IMR-90 (cell line): ENCODE measurements at regions not wholly inside any gene's neighbourhood (a gene's known extent, or its start where the extent isn't known, plus 50 kb on each side); places are given as distances from the start of the nearest gene placed in this dataset.

Experiments
- ATAC-seq: fragments of 200-7000 bp; cut with Tn5 transposase; 2 replicates; pipeline ENCODE4 v1.9.1; 2020; ENCODE audit warnings: low read depth, mild to moderate bottlenecking, moderate library complexity
- BruUV-seq: library from RNA; stranded (reverse); fragments of 400-500 nt; replicated peaks from 2 replicates; lab custom pipeline; 2021; lab: Mats Ljungman, UMichigan
- CTCF ChIA-PET: fragments of 300-600 bp; formaldehyde crosslinking; extraction: SDS; loops from one replicate; lab custom pipeline; 2021; ENCODE audit warnings: antibody characterized with exemption; lab: Yijun Ruan, JAX
- POLR2A ChIA-PET: fragments of 300-600 bp; sonication (Branson Sonifier 250); formaldehyde crosslinking; loops from one replicate; lab custom pipeline; 2022; ENCODE audit warnings: antibody characterized with exemption; ENCODE audit not compliant: unreplicated experiment; lab: Charles Lee
- DNase-seq: peaks from one replicate; pipeline ENCODE4 v3.0.0; 2013
- H2AFZ ChIP-seq: replicated peaks from 2 replicates; pipeline ENCODE3; 2013; ENCODE audit warnings: low read length, mild to moderate bottlenecking; ENCODE audit not compliant: poor library complexity
- H2AK5ac ChIP-seq: 2 replicates; pipeline ENCODE4 v1.6.1; 2013; ENCODE audit warnings: low read depth, low read length, inconsistent platforms
- H2AK9ac ChIP-seq: replicated peaks from 2 replicates; pipeline ENCODE3; 2013; ENCODE audit warnings: mild to moderate bottlenecking, low read depth, low read length, moderate library complexity; ENCODE audit not compliant: poor library complexity
- H2BK120ac ChIP-seq: 2 replicates; pipeline ENCODE4 v1.6.1; 2013; ENCODE audit warnings: low read depth, low read length, inconsistent platforms
- H2BK15ac ChIP-seq: 3 replicates; pipeline ENCODE4 v1.6.1; 2013; ENCODE audit warnings: low read depth, low read length, inconsistent platforms
- H2BK20ac ChIP-seq: 2 replicates; pipeline ENCODE4 v1.6.1; 2013; ENCODE audit warnings: low read depth, mild to moderate bottlenecking, inconsistent platforms, low read length, moderate library complexity
- H2BK5ac ChIP-seq: 2 replicates; pipeline ENCODE4 v1.6.1; 2013; ENCODE audit warnings: mild to moderate bottlenecking, low read depth, low read length, inconsistent platforms; ENCODE audit not compliant: poor library complexity, severe bottlenecking
- H3K14ac ChIP-seq: replicated peaks from 2 replicates; pipeline ENCODE4 v1.6.1; 2013; ENCODE audit warnings: low read depth, low read length, inconsistent platforms
- H3K18ac ChIP-seq: 2 replicates; pipeline ENCODE4 v1.6.1; 2013; ENCODE audit warnings: low read depth, low read length, control low read depth
- H3K23ac ChIP-seq: 2 replicates; pipeline ENCODE4 v1.6.1; 2013; ENCODE audit warnings: low read depth, low read length, inconsistent platforms
- H3K27ac ChIP-seq: 2 replicates; pipeline ENCODE4 v1.5.1; 2013; ENCODE audit warnings: mild to moderate bottlenecking, control low read depth, low read length; ENCODE audit not compliant: insufficient read depth
- H3K27me3 ChIP-seq: 2 replicates; pipeline ENCODE4 v1.6.1; 2013; ENCODE audit warnings: low read length; ENCODE audit not compliant: control insufficient read depth, insufficient read depth
- H3K36me3 ChIP-seq: 2 replicates; pipeline ENCODE4 v1.6.1; 2013; ENCODE audit warnings: low read length, mixed read lengths; ENCODE audit not compliant: control insufficient read depth, insufficient read depth
- H3K4ac ChIP-seq: 2 replicates; pipeline ENCODE4 v1.6.1; 2013; ENCODE audit warnings: low read depth, low read length, inconsistent platforms
- H3K4me1 ChIP-seq: 2 replicates; pipeline ENCODE4 v1.6.1; 2013; ENCODE audit warnings: low read length, mixed read lengths; ENCODE audit not compliant: control insufficient read depth, insufficient read depth
- H3K4me2 ChIP-seq: 2 replicates; pipeline ENCODE4 v1.6.1; 2013; ENCODE audit warnings: low read depth, mild to moderate bottlenecking, control low read depth, low read length, moderate library complexity
- H3K4me3 ChIP-seq: 2 replicates; pipeline ENCODE4 v1.5.1; 2013; ENCODE audit warnings: low read depth, mild to moderate bottlenecking, control low read depth, low read length, moderate library complexity; ENCODE audit not compliant: insufficient read depth
- H3K56ac ChIP-seq: 2 replicates; pipeline ENCODE4 v1.6.1; 2013; ENCODE audit warnings: low read length, inconsistent platforms; ENCODE audit not compliant: insufficient read depth; ENCODE audit errors: extremely low read depth
- H3K79me1 ChIP-seq, 2 experiments: 2 replicates each; pipeline ENCODE4 v1.6.1; 2013; ENCODE audit warnings: low read length in 2 of 2, inconsistent platforms in 1 of 2, low read depth in 1 of 2
- H3K9ac ChIP-seq: 2 replicates; pipeline ENCODE4 v1.6.1; 2013; ENCODE audit warnings: low read depth, low read length, control low read depth
- H3K9me1 ChIP-seq: 2 replicates; pipeline ENCODE4 v1.6.1; 2013; ENCODE audit warnings: low read length, inconsistent platforms; ENCODE audit not compliant: insufficient read depth
- H3K9me3 ChIP-seq: 2 replicates; pipeline ENCODE4 v1.6.1; 2013; ENCODE audit warnings: low read length; ENCODE audit not compliant: control insufficient read depth, insufficient read depth
- H4K20me1 ChIP-seq: 2 replicates; pipeline ENCODE4 v1.6.1; 2013; ENCODE audit warnings: low read length, inconsistent platforms; ENCODE audit not compliant: insufficient read depth
- H4K5ac ChIP-seq: 2 replicates; pipeline ENCODE4 v1.6.1; 2013; ENCODE audit warnings: mild to moderate bottlenecking, low read depth, low read length, control low read depth
- H4K8ac ChIP-seq, 2 experiments: 2 replicates each; pipeline ENCODE4 v1.6.1; 2013; ENCODE audit warnings: low read depth in 2 of 2, low read length in 2 of 2, control low read depth in 1 of 2, inconsistent platforms in 1 of 2
- H4K91ac ChIP-seq: 2 replicates; pipeline ENCODE4 v1.6.1; 2013; ENCODE audit warnings: low read depth, low read length, inconsistent platforms; ENCODE audit not compliant: insufficient read depth
- BHLHE40 ChIP-seq: fragments of 150-350 bp; IDR thresholded peaks from 2 replicates; pipeline ENCODE4 v1.6.1; 2016; ENCODE audit warnings: mild to moderate bottlenecking, low read depth, low read length
- CEBPB ChIP-seq: IDR thresholded peaks from 2 replicates; pipeline ENCODE4 v1.6.1; 2012; ENCODE audit warnings: low read depth, low read length, improper control_type of control experiment
- CHD1 ChIP-seq: IDR thresholded peaks from 2 replicates; pipeline ENCODE4 v1.6.1; 2012; ENCODE audit warnings: low read depth, low read length, improper control_type of control experiment
- FOS ChIP-seq: fragments of 150-350 bp; IDR thresholded peaks from 2 replicates; pipeline ENCODE4 v1.6.1; 2016; ENCODE audit warnings: low read depth, low read length
- MAFK ChIP-seq: IDR thresholded peaks from 2 replicates; pipeline ENCODE4 v1.6.1; 2012; ENCODE audit warnings: low read depth, low read length, improper control_type of control experiment
- MAZ ChIP-seq: IDR thresholded peaks from 2 replicates; pipeline ENCODE4 v1.6.1; 2012; ENCODE audit warnings: low read depth, mild to moderate bottlenecking, low read length, improper control_type of control experiment, moderate library complexity, borderline replicate concordance
- MXI1 ChIP-seq: IDR thresholded peaks from 2 replicates; pipeline ENCODE4 v1.6.1; 2012; ENCODE audit warnings: low read depth, mild to moderate bottlenecking, low read length, moderate library complexity, borderline replicate concordance
- NFE2L2 ChIP-seq: fragments of 150-350 bp; IDR thresholded peaks from 2 replicates; pipeline ENCODE4 v1.6.1; 2016; ENCODE audit warnings: low read depth, mild to moderate bottlenecking, low read length
- POLR2A ChIP-seq: IDR thresholded peaks from 2 replicates; pipeline ENCODE4 v1.6.1; 2012; ENCODE audit warnings: mild to moderate bottlenecking, low read depth, low read length
- RAD21 ChIP-seq: IDR thresholded peaks from 2 replicates; pipeline ENCODE4 v1.6.1; 2012; ENCODE audit warnings: low read length, improper control_type of control experiment
- RCOR1 ChIP-seq: IDR thresholded peaks from 2 replicates; pipeline ENCODE4 v1.6.1; 2012; ENCODE audit warnings: mild to moderate bottlenecking, low read length, improper control_type of control experiment; ENCODE audit not compliant: insufficient replicate concordance
- RFX5 ChIP-seq: IDR thresholded peaks from 2 replicates; pipeline ENCODE4 v1.8.0; 2012; ENCODE audit warnings: low read depth, mild to moderate bottlenecking, low read length, moderate library complexity
- SMC3 ChIP-seq: fragments of 150-350 bp; IDR thresholded peaks from 2 replicates; pipeline ENCODE4 v1.6.1; 2016; ENCODE audit warnings: low read depth, mild to moderate bottlenecking, antibody characterized with exemption, low read length, moderate library complexity
- WGBS, 2 experiments: methylation state at CpG; one replicate each; pipeline versions ENCODE4 v1.1.5 to v1.1.7; 2013; ENCODE audit warnings: missing lambda C conversion rate in 2 of 2; ENCODE audit not compliant: insufficient read length in 1 of 2; ENCODE audit errors: extremely low coverage in 2 of 2; 5-methylcytosine and 5-hydroxymethylcytosine counted together
- dilution Hi-C: fragments of 300-500 bp; cut with HindIII; formaldehyde crosslinking; loops from one replicate; pipeline ENCODE4 v1.14.3; 2018; ENCODE audit warnings: low sequenced_read_pairs; ENCODE audit not compliant: unreplicated experiment
- in situ Hi-C: fragments of 300-500 bp; cut with MboI; formaldehyde crosslinking; loops from 3 replicates; pipeline ENCODE4 v1.14.3; 2019; ENCODE audit warnings: low sequenced_read_pairs, inconsistent platforms, mixed read lengths
- intact Hi-C: fragments of 100-400 bp; cut with micrococcal nuclease; formaldehyde crosslinking; loops from 2 replicates; pipeline ENCODE4 v1.10.0; 2022
- TF ChIP-seq, protein P1 (sequence below): fragments of 150-350 bp; IDR thresholded peaks from 2 replicates; pipeline ENCODE4 v1.6.1; 2016; ENCODE audit warnings: low read depth, mild to moderate bottlenecking, low read length, moderate library complexity, borderline replicate concordance
- TF ChIP-seq, protein P2 (sequence below): conservative IDR thresholded peaks from 2 replicates; pipeline ENCODE4 v1.5.1; 2012; ENCODE audit warnings: mild to moderate bottlenecking, low read depth, low read length, improper control_type of control experiment
- TF ChIP-seq, protein P3 (sequence below): fragments of 150-350 bp; IDR thresholded peaks from 2 replicates; pipeline ENCODE4 v1.6.1; 2017; ENCODE audit warnings: mild to moderate bottlenecking, antibody characterized with exemption, low read length, low read depth

DNA sequence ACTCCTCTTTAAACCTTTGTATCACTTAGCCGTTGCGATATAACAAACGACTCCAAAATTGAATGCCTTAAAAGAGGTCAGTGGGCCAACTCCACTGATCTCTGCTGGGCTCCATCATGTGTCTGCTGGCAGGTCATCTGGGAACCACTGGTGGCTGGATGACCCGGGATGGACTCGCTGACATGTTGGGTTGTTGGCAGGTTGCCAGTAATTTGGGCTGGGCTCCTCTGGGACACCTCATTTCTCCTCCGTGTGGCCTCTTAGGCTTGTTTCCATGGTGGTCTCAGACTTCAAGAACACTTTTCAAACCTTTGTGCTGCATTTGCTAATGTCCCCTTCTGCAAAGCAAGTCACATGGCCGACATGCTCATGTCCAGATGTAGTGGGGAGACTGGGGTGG is 139.3 kb upstream of the POU3F1 start:
- Histone ChIP-seq H2BK15ac (no peak overlapping the region), H3K18ac (no peak overlapping the region), H3K27me3 (peaks cover 3% of the 10 kb centered on the region; the same call in 1 of the 2 replicates), H3K9me3 (no peaks in the 10 kb centered on the region), H3K9me1 (no peaks in the 10 kb centered on the region), H2BK5ac (no peak overlapping the region), H3K4me1 (no peaks in the 10 kb centered on the region), H3K14ac (no peak overlapping the region), H4K5ac (no peak overlapping the region), H2BK20ac (no peak overlapping the region), H4K91ac (no peak overlapping the region), H3K4me3 (no peak overlapping the region), H3K23ac (no peak overlapping the region), H3K4me2 (no peak overlapping the region), H3K9ac (no peak overlapping the region), H4K20me1 (no peaks in the 10 kb centered on the region), H3K27ac (no peak overlapping the region), H2AK9ac (no peak overlapping the region), H2BK120ac (no peak overlapping the region), H2AK5ac (no peak overlapping the region), H2AFZ (no peak overlapping the region), H3K56ac (no peak overlapping the region), H3K36me3 (no peaks in the 10 kb centered on the region), H3K4ac (no peak overlapping the region), H4K8ac (no peak overlapping the region), H3K79me1 (no peaks in the 10 kb centered on the region)
- dilution Hi-C loops (no loop called here), in situ Hi-C loops (no loop called here), intact Hi-C loops (no loop called here)
- no peak for TF ChIP-seq MAZ
- TF ChIP-seq POLR2A = no peak
- TF ChIP-seq SMC3 = no peak
- TF ChIP-seq RFX5 = no peak
- TF ChIP-seq FOS = no peak
- TF ChIP-seq BHLHE40 = no peak
- TF ChIP-seq, protein P1, sequence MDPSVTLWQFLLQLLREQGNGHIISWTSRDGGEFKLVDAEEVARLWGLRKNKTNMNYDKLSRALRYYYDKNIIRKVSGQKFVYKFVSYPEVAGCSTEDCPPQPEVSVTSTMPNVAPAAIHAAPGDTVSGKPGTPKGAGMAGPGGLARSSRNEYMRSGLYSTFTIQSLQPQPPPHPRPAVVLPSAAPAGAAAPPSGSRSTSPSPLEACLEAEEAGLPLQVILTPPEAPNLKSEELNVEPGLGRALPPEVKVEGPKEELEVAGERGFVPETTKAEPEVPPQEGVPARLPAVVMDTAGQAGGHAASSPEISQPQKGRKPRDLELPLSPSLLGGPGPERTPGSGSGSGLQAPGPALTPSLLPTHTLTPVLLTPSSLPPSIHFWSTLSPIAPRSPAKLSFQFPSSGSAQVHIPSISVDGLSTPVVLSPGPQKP = no peak
- no peak for TF ChIP-seq CHD1
- TF ChIP-seq RAD21 = no peak
- TF ChIP-seq MXI1 = no peak
- no peak for TF ChIP-seq RCOR1
- TF ChIP-seq, protein P2, sequence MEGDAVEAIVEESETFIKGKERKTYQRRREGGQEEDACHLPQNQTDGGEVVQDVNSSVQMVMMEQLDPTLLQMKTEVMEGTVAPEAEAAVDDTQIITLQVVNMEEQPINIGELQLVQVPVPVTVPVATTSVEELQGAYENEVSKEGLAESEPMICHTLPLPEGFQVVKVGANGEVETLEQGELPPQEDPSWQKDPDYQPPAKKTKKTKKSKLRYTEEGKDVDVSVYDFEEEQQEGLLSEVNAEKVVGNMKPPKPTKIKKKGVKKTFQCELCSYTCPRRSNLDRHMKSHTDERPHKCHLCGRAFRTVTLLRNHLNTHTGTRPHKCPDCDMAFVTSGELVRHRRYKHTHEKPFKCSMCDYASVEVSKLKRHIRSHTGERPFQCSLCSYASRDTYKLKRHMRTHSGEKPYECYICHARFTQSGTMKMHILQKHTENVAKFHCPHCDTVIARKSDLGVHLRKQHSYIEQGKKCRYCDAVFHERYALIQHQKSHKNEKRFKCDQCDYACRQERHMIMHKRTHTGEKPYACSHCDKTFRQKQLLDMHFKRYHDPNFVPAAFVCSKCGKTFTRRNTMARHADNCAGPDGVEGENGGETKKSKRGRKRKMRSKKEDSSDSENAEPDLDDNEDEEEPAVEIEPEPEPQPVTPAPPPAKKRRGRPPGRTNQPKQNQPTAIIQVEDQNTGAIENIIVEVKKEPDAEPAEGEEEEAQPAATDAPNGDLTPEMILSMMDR = no peak
- no peak for TF ChIP-seq NFE2L2
- TF ChIP-seq, protein P3, sequence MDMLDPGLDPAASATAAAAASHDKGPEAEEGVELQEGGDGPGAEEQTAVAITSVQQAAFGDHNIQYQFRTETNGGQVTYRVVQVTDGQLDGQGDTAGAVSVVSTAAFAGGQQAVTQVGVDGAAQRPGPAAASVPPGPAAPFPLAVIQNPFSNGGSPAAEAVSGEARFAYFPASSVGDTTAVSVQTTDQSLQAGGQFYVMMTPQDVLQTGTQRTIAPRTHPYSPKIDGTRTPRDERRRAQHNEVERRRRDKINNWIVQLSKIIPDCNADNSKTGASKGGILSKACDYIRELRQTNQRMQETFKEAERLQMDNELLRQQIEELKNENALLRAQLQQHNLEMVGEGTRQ = no peak
- TF ChIP-seq CEBPB = no peak
- no peak for TF ChIP-seq MAFK
- ChIA-PET POLR2A (no interaction called here), CTCF (no interaction called here)
- no TSS peak for BruUV-seq
- DNase-seq = no peak
- WGBS, 2 experiments = 40% methylated on average over 3 of the region's 7 CpGs; no CpG with 5 or more reads in 1 of the 2 experiments
- no peak for ATAC-seq
